H1 (cell line): ENCODE measurements at regions not wholly inside any gene's neighbourhood (a gene's known extent, or its start where the extent isn't known, plus 50 kb on each side); places are given as distances from the start of the nearest gene placed in this dataset.

ENCODE experiments used
- ATF3 ChIP-seq: IDR thresholded peaks from 2 replicates; pipeline ENCODE4 v1.6.1; 2011; ENCODE audit warnings: low read depth, mild to moderate bottlenecking, low read length; ENCODE audit not compliant: insufficient read depth
- BRCA1 ChIP-seq: IDR thresholded peaks from 2 replicates; pipeline ENCODE4 v1.6.1; 2012; ENCODE audit warnings: low read depth, low read length, improper control_type of control experiment
- CBX5 ChIP-seq: fragments of 300-800, 300-1000 bp; sonication (generic); IDR thresholded peaks from 2 replicates; pipeline ENCODE4 v1.7.1; 2016; ENCODE audit warnings: antibody characterized with exemption, low read length, low read depth
- CREB1 ChIP-seq: IDR thresholded peaks from 2 replicates; pipeline ENCODE4 v1.6.1; 2012; ENCODE audit warnings: inconsistent platforms
- CTCF ChIP-seq, 3 experiments: IDR thresholded peaks; 1 replicate in 2 of 3; 2 replicates in 1 of 3; pipeline versions ENCODE4 v1.5.1 to v1.6.1; 2011; ENCODE audit warnings: low read length in 3 of 3, mild to moderate bottlenecking in 3 of 3, inconsistent platforms in 2 of 3, low read depth in 1 of 3, moderate library complexity in 1 of 3; ENCODE audit not compliant: insufficient read depth in 1 of 3; ENCODE audit errors: control extremely low read depth in 1 of 3
- EZH2 ChIP-seq: fragments of 200-600 bp; sonication (generic); IDR thresholded peaks from 2 replicates; pipeline ENCODE4 v1.7.1; 2012; ENCODE audit warnings: low read depth, mild to moderate bottlenecking, moderate library complexity, low read length, inconsistent platforms; ENCODE audit not compliant: severe bottlenecking
- KDM1A ChIP-seq: fragments of 200-600, 300-600 bp; sonication (generic); IDR thresholded peaks from 2 replicates; pipeline ENCODE4 v1.7.1; 2016; ENCODE audit warnings: mild to moderate bottlenecking, low read length, borderline replicate concordance
- PHF8 ChIP-seq: fragments of 200-600 bp; sonication (generic); conservative IDR thresholded peaks from 2 replicates; pipeline ENCODE4 v1.7.1; 2012; ENCODE audit warnings: low read depth, mild to moderate bottlenecking, inconsistent platforms, low read length, moderate library complexity
- POLR2A ChIP-seq, 2 experiments: IDR thresholded peaks; 1 replicate in 1 of 2; 2 replicates in 1 of 2; pipeline ENCODE4 v1.6.1; 2011; ENCODE audit warnings: low read depth in 2 of 2, low read length in 2 of 2, mild to moderate bottlenecking in 2 of 2; ENCODE audit errors: control extremely low read depth in 1 of 2
- RNF2 ChIP-seq: fragments of 200-900, 300-1000 bp; sonication (generic); IDR thresholded peaks from 2 replicates; pipeline ENCODE4 v1.7.1; 2016; ENCODE audit warnings: borderline replicate concordance, low read depth, mild to moderate bottlenecking, antibody characterized with exemption, low read length; ENCODE audit not compliant: poor library complexity, severe bottlenecking; ENCODE audit errors: missing control alignments
- SIN3A ChIP-seq, 2 experiments: IDR thresholded peaks in 1 of 2; conservative IDR thresholded peaks in 1 of 2; 2 replicates each; pipeline ENCODE4 v1.6.1; 2011 to 2012; ENCODE audit warnings: low read length in 2 of 2, improper control_type of control experiment in 1 of 2, low read depth in 1 of 2, mild to moderate bottlenecking in 1 of 2
- TCF12 ChIP-seq: IDR thresholded peaks from 2 replicates; pipeline ENCODE4 v1.6.1; 2011; ENCODE audit warnings: low read depth, mild to moderate bottlenecking, low read length
- USF2 ChIP-seq: IDR thresholded peaks from 2 replicates; pipeline ENCODE4 v1.6.1; 2011; ENCODE audit warnings: low read length, improper control_type of control experiment

GRCh38 chr10:28951484-28951883 is 274.2 kb downstream of the BAMBI start:
- TF ChIP-seq RNF2 = no peak
- TF ChIP-seq CTCF (IDR thresholded peaks at IDR 0.05; ENCODE audit: control extremely low read depth in 1 of 3, insufficient read depth in 1 of 3, low read depth in 1 of 3, low read length in 3 of 3) = no peak
- no peak for TF ChIP-seq POLR2A (IDR thresholded peaks at IDR 0.05; ENCODE audit: control extremely low read depth in 1 of 2, low read depth in 2 of 2, low read length in 2 of 2)
- no peak for TF ChIP-seq ATF3
- TF ChIP-seq EZH2 = no peak
- TF ChIP-seq BRCA1 = no peak
- TF ChIP-seq CREB1 = no peak
- no peak for TF ChIP-seq KDM1A
- TF ChIP-seq PHF8 = no peak
- TF ChIP-seq USF2 = no peak
- TF ChIP-seq CBX5 = no peak
- TF ChIP-seq SIN3A (conservative IDR thresholded peaks at IDR 0.05 in 1 of 2, IDR thresholded peaks at IDR 0.05 in 1 of 2; ENCODE audit: low read depth in 1 of 2, low read length in 2 of 2) = no peak
- no peak for TF ChIP-seq TCF12
